Central memory CD4-positive, alpha-beta T cell (primary cell): ENCODE measurements at regions not wholly inside any gene's neighbourhood (a gene's known extent, or its start where the extent isn't known, plus 50 kb on each side); places are given as distances from the start of the nearest gene placed in this dataset.
"Not testable (repeated sequence)": the region's sequence is repeated elsewhere in the genome, so short reads cannot be mapped to it uniquely, and the experiment has no call there.

Source experiments
- DNase-seq: peaks from one replicate; pipeline ENCODE4 v3.0.0; 2022

- not testable (repeated sequence) for DNase-seq
Measured at GRCh38 chr12:58677833-58678232, 242.5 kb downstream of the LRIG3 start.

- DNase-seq = no peak
Measured at GRCh38 chr12:58678753-58679152, 241.6 kb downstream of the LRIG3 start.

GRCh38 chr12:58681730-58682129 is 238.6 kb downstream of the LRIG3 start:
- no peak for DNase-seq

GRCh38 chr12:58695263-58695662 is 225.0 kb downstream of the LRIG3 start:
- no peak for DNase-seq

GRCh38 chr12:58701536-58701935 is 218.8 kb downstream of the LRIG3 start:
- DNase-seq = no peak

- no peak for DNase-seq
Measured at GRCh38 chr12:58703866-58704265, 216.4 kb downstream of the LRIG3 start.

GRCh38 chr12:58704770-58705169 is 215.5 kb downstream of the LRIG3 start:
- not testable (repeated sequence) for DNase-seq

- DNase-seq = no peak
Measured at GRCh38 chr12:58710901-58711300, 209.4 kb downstream of the LRIG3 start.

- DNase-seq = no peak
Measured at GRCh38 chr12:58711974-58712373, 208.3 kb downstream of the LRIG3 start.

GRCh38 chr12:58712976-58713375 is 207.3 kb downstream of the LRIG3 start:
- DNase-seq = no peak

GRCh38 chr12:58719161-58719560 is 201.1 kb downstream of the LRIG3 start:
- no peak for DNase-seq

- no peak for DNase-seq
Measured at GRCh38 chr12:58720421-58720820, 199.9 kb downstream of the LRIG3 start.

- DNase-seq = no peak
Measured at GRCh38 chr12:58725400-58726105, 194.8 kb downstream of the LRIG3 start.

GRCh38 chr12:58727521-58727920 is 192.8 kb downstream of the LRIG3 start:
- no peak for DNase-seq

- DNase-seq = no peak
Measured at GRCh38 chr12:58728397-58728796, 191.9 kb downstream of the LRIG3 start.

- DNase-seq = no peak
Measured at GRCh38 chr12:58731096-58731495, 189.2 kb downstream of the LRIG3 start.

GRCh38 chr12:58732894-58733293 is 187.4 kb downstream of the LRIG3 start:
- no peak for DNase-seq

GRCh38 chr12:58741226-58741625 is 179.1 kb downstream of the LRIG3 start:
- no peak for DNase-seq

GRCh38 chr12:58745348-58746125 is 174.8 kb downstream of the LRIG3 start:
- no peak for DNase-seq

GRCh38 chr12:58747533-58747932 is 172.8 kb downstream of the LRIG3 start:
- no peak for DNase-seq

GRCh38 chr12:58750484-58750883 is 169.8 kb downstream of the LRIG3 start:
- no peak for DNase-seq

- DNase-seq = no peak
Measured at GRCh38 chr12:58757422-58757821, 162.9 kb downstream of the LRIG3 start.

- DNase-seq = not testable (repeated sequence)
Measured at GRCh38 chr12:58759745-58760144, 160.6 kb downstream of the LRIG3 start.

GRCh38 chr12:58761308-58761707 is 159.0 kb downstream of the LRIG3 start:
- DNase-seq = no peak
